OCI-LY7 (cell line): ENCODE measurements at regions not wholly inside any gene's neighbourhood (a gene's known extent, or its start where the extent isn't known, plus 50 kb on each side); places are given as distances from the start of the nearest gene placed in this dataset.

Experiments
- BruUV-seq: library from RNA; stranded (reverse); fragments of 400-500 nt; replicated peaks from 2 replicates; lab custom pipeline; 2021; lab: Mats Ljungman, UMichigan
- CTCF ChIA-PET: fragments of 300-600 bp; sonication (Branson Sonifier 250); formaldehyde crosslinking; loops from one replicate; lab custom pipeline; 2022; ENCODE audit warnings: antibody characterized with exemption; ENCODE audit not compliant: unreplicated experiment; lab: Charles Lee
- POLR2A ChIA-PET: fragments of 300-600 bp; sonication (Branson Sonifier 250); formaldehyde crosslinking; loops from one replicate; lab custom pipeline; 2022; ENCODE audit warnings: antibody characterized with exemption; lab: Charles Lee
- DNase-seq: peaks from one replicate; pipeline ENCODE4 v3.0.0-alpha.2; 2015; ENCODE audit warnings: low spot score
- H2AFZ ChIP-seq: fragments of 200-600 bp; sonication (generic), shearing (Covaris generic); 2 replicates; pipeline ENCODE4 v1.6.1; 2014; ENCODE audit warnings: mild to moderate bottlenecking, antibody characterized with exemption, low read length, moderate library complexity
- H3K27ac ChIP-seq: fragments of 200-600 bp; sonication (generic); 2 replicates; pipeline ENCODE4 v1.5.1; 2014; ENCODE audit warnings: mixed run types, low read depth, mild to moderate bottlenecking, moderate library complexity, low read length, inconsistent platforms; ENCODE audit not compliant: poor library complexity, severe bottlenecking
- H3K36me3 ChIP-seq: fragments of 200-600 bp; sonication (generic); 2 replicates; pipeline ENCODE4 v1.6.1; 2014; ENCODE audit warnings: mild to moderate bottlenecking, antibody characterized with exemption, low read length, moderate library complexity, mixed read lengths; ENCODE audit not compliant: insufficient read depth
- H3K4me1 ChIP-seq: fragments of 200-600 bp; sonication (generic); 2 replicates; pipeline ENCODE4 v1.5.1; 2014; ENCODE audit warnings: mild to moderate bottlenecking, low read length; ENCODE audit not compliant: insufficient read depth, poor library complexity, severe bottlenecking
- H3K4me2 ChIP-seq: fragments of 200-600 bp; sonication (generic); 2 replicates; pipeline ENCODE4 v1.6.1; 2014; ENCODE audit warnings: mild to moderate bottlenecking, low read length
- H3K4me3 ChIP-seq: fragments of 200-600 bp; sonication (generic); 2 replicates; pipeline ENCODE4 v1.5.1; 2014; ENCODE audit warnings: mild to moderate bottlenecking, low read depth, low read length; ENCODE audit not compliant: poor library complexity, severe bottlenecking
- H3K79me2 ChIP-seq: fragments of 200-600 bp; sonication (generic); 2 replicates; pipeline ENCODE4 v1.6.1; 2016; ENCODE audit warnings: low read depth, mild to moderate bottlenecking, low read length, moderate library complexity, mixed read lengths; ENCODE audit not compliant: insufficient read depth
- H3K9me2 ChIP-seq: fragments of 200-600 bp; sonication (generic); 2 replicates; pipeline ENCODE4 v1.6.1; 2016; ENCODE audit warnings: mild to moderate bottlenecking, low read length, mixed read lengths; ENCODE audit not compliant: insufficient read depth
- H3K9me3 ChIP-seq: fragments of 200-600 bp; sonication (generic); 2 replicates; pipeline ENCODE4 v1.6.1; 2014; ENCODE audit warnings: mild to moderate bottlenecking, mixed run types, low read length, mixed read lengths
- H4K20me1 ChIP-seq: fragments of 200-600 bp; sonication (generic); 2 replicates; pipeline ENCODE4 v1.6.1; 2014; ENCODE audit warnings: mild to moderate bottlenecking, antibody characterized with exemption, low read length, moderate library complexity, mixed read lengths; ENCODE audit not compliant: insufficient read depth
- CTCF ChIP-seq: fragments of 200-600 bp; sonication (generic); conservative IDR thresholded peaks from 2 replicates; pipeline ENCODE4 v1.5.1; 2014; ENCODE audit warnings: mild to moderate bottlenecking, antibody characterized with exemption, low read length, moderate library complexity, mixed read lengths
- EZH2phosphoT487 ChIP-seq: fragments of 200-600 bp; sonication (generic); IDR thresholded peaks from 2 replicates; pipeline ENCODE4 v1.6.1; 2018; ENCODE audit warnings: low read depth, borderline replicate concordance, mild to moderate bottlenecking, mixed run types, antibody characterized with exemption, low read length, moderate library complexity, mixed read lengths
- intact Hi-C: fragments of 100-400 bp; cut with micrococcal nuclease; formaldehyde crosslinking; loops from one replicate; pipeline ENCODE4 v1.10.0; 2022; ENCODE audit not compliant: unreplicated experiment

- Histone ChIP-seq H3K4me3 (no peak overlapping the region), H3K4me2 (no peak overlapping the region), H2AFZ (peak overlapping the region; percentile 37; the same call in 1 of the 2 replicates), H3K4me1 (peaks cover 6% of the 10 kb centered on the region), H3K9me3 (0 out of 2 replicates have a peak, but pooled peaks cover 7% of the 10 kb centered on the region), H3K79me2 (no peaks in the 10 kb centered on the region), H4K20me1 (no peaks in the 10 kb centered on the region), H3K27ac (no peak overlapping the region), H3K36me3 (no peaks in the 10 kb centered on the region), H3K9me2 (no peaks in the 10 kb centered on the region)
- intact Hi-C loops, result no loop called here
- no peak for DNase-seq
- ChIA-PET POLR2A (interaction anchor here (0.7 to 1.1 kb wide), 2 partner anchors 10 to 91 kb away, joined by 3 read pairs; no protein-coding TSS in a partner anchor), CTCF (interaction anchor here (0.8 kb wide), 1 partner anchor 52 kb away, joined by 3 read pairs; no protein-coding TSS in a partner anchor)
- BruUV-seq, result no TSS peak
- TF ChIP-seq CTCF (no peak), EZH2phosphoT487 (no peak)
Observed at GRCh38 chr10:6972226-6972625, 392.1 kb upstream of the PRKCQ start.

GRCh38 chr10:6969659-6970058 lies 389.6 kb upstream of the PRKCQ start:
- no peaks in the 10 kb centered on the region for H3K36me3 ChIP-seq
- H2AFZ ChIP-seq, result no peak overlapping the region
- no peak overlapping the region for H3K27ac ChIP-seq
- no peaks in the 10 kb centered on the region for H3K9me3 ChIP-seq
- DNase-seq, result no peak
- BruUV-seq, result no TSS peak
- no peaks in the 10 kb centered on the region for H4K20me1 ChIP-seq
- H3K9me2 ChIP-seq, result no peaks in the 10 kb centered on the region
- POLR2A ChIA-PET, result interaction anchor here (0.7 to 1.2 kb wide), 2 partner anchors 17 to 337 kb away, joined by 3 read pairs; no protein-coding TSS in a partner anchor
- H3K4me2 ChIP-seq, result no peak overlapping the region
- no peak for TF ChIP-seq CTCF
- no peak for TF ChIP-seq EZH2phosphoT487
- H3K4me1 ChIP-seq, result peaks cover 6% of the 10 kb centered on the region
- no peaks in the 10 kb centered on the region for H3K79me2 ChIP-seq
- intact Hi-C loops, result no loop called here
- CTCF ChIA-PET, result no interaction called here
- no peak overlapping the region for H3K4me3 ChIP-seq

GRCh38 chr10:6964543-6964942 lies 384.5 kb upstream of the PRKCQ start:
- no peak overlapping the region for H2AFZ ChIP-seq
- no peaks in the 10 kb centered on the region for H4K20me1 ChIP-seq
- no peak overlapping the region for H3K4me2 ChIP-seq
- TF ChIP-seq CTCF, result no peak
- TF ChIP-seq EZH2phosphoT487, result no peak
- no peaks in the 10 kb centered on the region for H3K36me3 ChIP-seq
- H3K79me2 ChIP-seq, result no peaks in the 10 kb centered on the region
- intact Hi-C loops, result no loop called here
- CTCF ChIA-PET, result no interaction called here
- POLR2A ChIA-PET, result no interaction called here
- H3K4me1 ChIP-seq, result no peaks in the 10 kb centered on the region
- H3K9me3 ChIP-seq, result no peaks in the 10 kb centered on the region
- no peaks in the 10 kb centered on the region for H3K9me2 ChIP-seq
- no TSS peak for BruUV-seq
- no peak overlapping the region for H3K27ac ChIP-seq
- no peak overlapping the region for H3K4me3 ChIP-seq
- no peak for DNase-seq
